Stomach (tissue), 4 donors: ENCODE measurements at regions not wholly inside any gene's neighbourhood (a gene's known extent, or its start where the extent isn't known, plus 50 kb on each side); places are given as distances from the start of the nearest gene placed in this dataset.

Experiments used
- POLR2A ChIP-seq, 4 donors: fragments of 450-650 bp; IDR thresholded peaks; one replicate each; pipeline ENCODE4 v1.6.1; 2016; ENCODE audit warnings: antibody characterized with exemption in 4 of 4, control low read depth in 2 of 4, mild to moderate bottlenecking in 1 of 4, moderate library complexity in 1 of 4
- POLR2AphosphoS5 ChIP-seq, 3 donors: sonication (generic); formaldehyde crosslinking; IDR thresholded peaks; one replicate each; pipeline ENCODE4 v1.6.1; 2016; ENCODE audit warnings: antibody characterized with exemption in 3 of 3
- TF ChIP-seq, protein P1 (sequence below), 7 experiments: fragments of 450-650 bp in 4 of 7; fragments of 200-600 bp in 3 of 7; sonication (generic) in 3 of 7; IDR thresholded peaks; one replicate each; pipeline ENCODE4 v1.5.1; 2016 to 2019; ENCODE audit warnings: antibody characterized with exemption in 7 of 7, control low read depth in 2 of 7, mild to moderate bottlenecking in 1 of 7

DNA sequence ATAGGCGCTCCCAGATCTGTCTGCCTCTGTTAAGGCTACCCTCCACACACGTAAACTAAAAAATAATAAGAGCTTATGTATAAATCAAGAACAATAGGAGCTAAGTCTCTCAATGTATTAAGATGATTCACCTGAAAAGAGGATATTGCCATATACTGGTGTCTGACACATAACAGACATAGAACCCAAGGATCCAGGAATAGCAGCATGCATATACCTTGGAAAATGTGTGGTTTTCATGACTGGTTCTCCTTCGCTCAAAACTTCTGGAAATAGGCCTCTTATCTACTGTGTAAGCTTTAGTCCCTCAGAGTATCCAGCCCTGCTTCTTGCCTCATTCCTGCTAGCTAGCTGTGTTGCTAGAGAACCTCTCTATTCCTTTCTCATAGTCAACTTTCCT, 203.7 kb upstream of the SLITRK2 start:
- TF ChIP-seq, protein P1, sequence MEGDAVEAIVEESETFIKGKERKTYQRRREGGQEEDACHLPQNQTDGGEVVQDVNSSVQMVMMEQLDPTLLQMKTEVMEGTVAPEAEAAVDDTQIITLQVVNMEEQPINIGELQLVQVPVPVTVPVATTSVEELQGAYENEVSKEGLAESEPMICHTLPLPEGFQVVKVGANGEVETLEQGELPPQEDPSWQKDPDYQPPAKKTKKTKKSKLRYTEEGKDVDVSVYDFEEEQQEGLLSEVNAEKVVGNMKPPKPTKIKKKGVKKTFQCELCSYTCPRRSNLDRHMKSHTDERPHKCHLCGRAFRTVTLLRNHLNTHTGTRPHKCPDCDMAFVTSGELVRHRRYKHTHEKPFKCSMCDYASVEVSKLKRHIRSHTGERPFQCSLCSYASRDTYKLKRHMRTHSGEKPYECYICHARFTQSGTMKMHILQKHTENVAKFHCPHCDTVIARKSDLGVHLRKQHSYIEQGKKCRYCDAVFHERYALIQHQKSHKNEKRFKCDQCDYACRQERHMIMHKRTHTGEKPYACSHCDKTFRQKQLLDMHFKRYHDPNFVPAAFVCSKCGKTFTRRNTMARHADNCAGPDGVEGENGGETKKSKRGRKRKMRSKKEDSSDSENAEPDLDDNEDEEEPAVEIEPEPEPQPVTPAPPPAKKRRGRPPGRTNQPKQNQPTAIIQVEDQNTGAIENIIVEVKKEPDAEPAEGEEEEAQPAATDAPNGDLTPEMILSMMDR (IDR thresholded peaks at IDR 0.05): no peak
- TF ChIP-seq POLR2A (IDR thresholded peaks at IDR 0.05): no peak
- TF ChIP-seq POLR2AphosphoS5 (IDR thresholded peaks at IDR 0.05): no peak
